ENCODE measurements at regions not wholly inside any gene's neighbourhood (a gene's known extent, or its start where the extent isn't known, plus 50 kb on each side); places are given as distances from the start of the nearest gene placed in this dataset.

- ATAC-seq = no peak
- peaks cover 3% of the 10 kb centered on the region; the same call in 1 of the 2 replicates for H3K4me1 ChIP-seq (ENCODE audit: insufficient read depth, low read length)
- H2AFZ ChIP-seq (ENCODE audit: low read length) = no peak overlapping the region
- H3K36me3 ChIP-seq (ENCODE audit: low read depth, low read length) = no peaks in the 10 kb centered on the region
- no peaks in the 10 kb centered on the region for H3K79me2 ChIP-seq (ENCODE audit: low read length)
- POLR2A ChIA-PET (ENCODE audit: unreplicated experiment) = no interaction called here
- H4K20me1 ChIP-seq (ENCODE audit: low read length) = no peaks in the 10 kb centered on the region
- intact Hi-C loops (cut with micrococcal nuclease) = no loop called here
- no TSS peak for BruUV-seq (replicated peaks)
- no peak overlapping the region for H3K4me2 ChIP-seq (ENCODE audit: low read length)
- H3K27me3 ChIP-seq (ENCODE audit: low read length) = 0 out of 2 replicates have a peak, but pooled peaks cover 7% of the 10 kb centered on the region
- H3K4me3 ChIP-seq (ENCODE audit: low read length) = no peak overlapping the region
- H3K27ac ChIP-seq (ENCODE audit: low read length) = no peak overlapping the region
- CTCF ChIA-PET = no interaction called here
- no peak for DNase-seq
- H3K9me3 ChIP-seq (ENCODE audit: low read length) = no peaks in the 10 kb centered on the region
- TF ChIP-seq EZH2 (IDR thresholded peaks at IDR 0.05; ENCODE audit: low read length, unreplicated experiment) = no peak
- TF ChIP-seq CTCF (conservative IDR thresholded peaks at IDR 0.05; ENCODE audit: low read depth, low read length) = no peak
- TF ChIP-seq EZH2phosphoT487 (IDR thresholded peaks at IDR 0.05; ENCODE audit: borderline replicate concordance, low read length) = no peak
- H3K9ac ChIP-seq (ENCODE audit: low read length) = no peak overlapping the region
- no peaks in the 10 kb centered on the region for H3F3A ChIP-seq (ENCODE audit: low read length, unreplicated experiment)
- no peaks in the 10 kb centered on the region for H3K9me2 ChIP-seq (replicated peaks; ENCODE audit: low read length)
Measured at GRCh38 chrX:131613260-131613659, 69.4 kb downstream of the OR13H1 start.

- H3K36me3 ChIP-seq (ENCODE audit: low read depth, low read length) = no peaks in the 10 kb centered on the region
- TF ChIP-seq CTCF (conservative IDR thresholded peaks at IDR 0.05; ENCODE audit: low read depth, low read length) (no peak), EZH2 (IDR thresholded peaks at IDR 0.05; ENCODE audit: low read length, unreplicated experiment) (no peak), EZH2phosphoT487 (IDR thresholded peaks at IDR 0.05; ENCODE audit: borderline replicate concordance, low read length) (no peak)
- no peaks in the 10 kb centered on the region for H3F3A ChIP-seq (ENCODE audit: low read length, unreplicated experiment)
- no peak overlapping the region for H2AFZ ChIP-seq (ENCODE audit: low read length)
- no peaks in the 10 kb centered on the region for H3K79me2 ChIP-seq (ENCODE audit: low read length)
- ChIA-PET POLR2A (ENCODE audit: unreplicated experiment) (no interaction called here), CTCF (no interaction called here)
- no peak overlapping the region for H3K27ac ChIP-seq (ENCODE audit: low read length)
- H3K27me3 ChIP-seq (ENCODE audit: low read length) = 0 out of 2 replicates have a peak, but pooled peaks cover 7% of the 10 kb centered on the region
- no peak overlapping the region for H3K9ac ChIP-seq (ENCODE audit: low read length)
- H3K4me2 ChIP-seq (ENCODE audit: low read length) = no peak overlapping the region
- intact Hi-C loops (cut with micrococcal nuclease) = no loop called here
- no peaks in the 10 kb centered on the region for H3K9me2 ChIP-seq (replicated peaks; ENCODE audit: low read length)
- H4K20me1 ChIP-seq (ENCODE audit: low read length) = no peaks in the 10 kb centered on the region
- no peaks in the 10 kb centered on the region for H3K9me3 ChIP-seq (ENCODE audit: low read length)
- no peak for DNase-seq
- no peak overlapping the region for H3K4me3 ChIP-seq (ENCODE audit: low read length)
- H3K4me1 ChIP-seq (ENCODE audit: insufficient read depth, low read length) = peaks cover 3% of the 10 kb centered on the region; the same call in 1 of the 2 replicates
- BruUV-seq (replicated peaks) = no TSS peak
- ATAC-seq = no peak
Measured at GRCh38 chrX:131614241-131614640, 70.4 kb downstream of the OR13H1 start.

- no peak for TF ChIP-seq EZH2phosphoT487 (IDR thresholded peaks at IDR 0.05; ENCODE audit: borderline replicate concordance, low read length)
- Histone ChIP-seq H3F3A (ENCODE audit: low read length, unreplicated experiment) (no peaks in the 10 kb centered on the region), H3K36me3 (ENCODE audit: low read depth, low read length) (no peaks in the 10 kb centered on the region), H3K9me2 (replicated peaks; ENCODE audit: low read length) (no peaks in the 10 kb centered on the region), H3K79me2 (ENCODE audit: low read length) (no peaks in the 10 kb centered on the region), H3K4me1 (ENCODE audit: insufficient read depth, low read length) (peaks cover 3% of the 10 kb centered on the region; the same call in 1 of the 2 replicates), H3K9ac (ENCODE audit: low read length) (no peak overlapping the region), H3K4me2 (ENCODE audit: low read length) (no peak overlapping the region), H3K27ac (ENCODE audit: low read length) (no peak overlapping the region), H4K20me1 (ENCODE audit: low read length) (no peaks in the 10 kb centered on the region), H3K27me3 (ENCODE audit: low read length) (0 out of 2 replicates have a peak, but pooled peaks cover 7% of the 10 kb centered on the region), H3K4me3 (ENCODE audit: low read length) (no peak overlapping the region), H3K9me3 (ENCODE audit: low read length) (no peaks in the 10 kb centered on the region), H2AFZ (ENCODE audit: low read length) (no peak overlapping the region)
- peak; percentile 69 for ATAC-seq
- BruUV-seq (replicated peaks) = no TSS peak
- POLR2A ChIA-PET (ENCODE audit: unreplicated experiment) = no interaction called here
- DNase-seq = peak; percentile 68
- CTCF ChIA-PET = no interaction called here
- intact Hi-C loops (cut with micrococcal nuclease) = no loop called here
Measured at GRCh38 chrX:131617182-131617581, 73.3 kb downstream of the OR13H1 start.
